GM21367 (cell line): ENCODE measurements at regions not wholly inside any gene's neighbourhood (a gene's known extent, or its start where the extent isn't known, plus 50 kb on each side); places are given as distances from the start of the nearest gene placed in this dataset.
A peak's percentile ranks its signal among the peaks of the same experiment; 100 is the strongest.

ENCODE experiments used
- ATAC-seq: cut with Tn5 transposase; IDR thresholded peaks from one replicate; pipeline ENCODE4 v1.9.1; 2021; ENCODE audit not compliant: unreplicated experiment

- no peak for ATAC-seq
These were observed 115.2 kb upstream of the KIT start for GRCh38 chr4:54542540-54543041.

GRCh38 chr4:54543088-54543795 lies 114.5 kb upstream of the KIT start:
- no peak for ATAC-seq

- no peak for ATAC-seq
These were observed 111.9 kb upstream of the KIT start for GRCh38 chr4:54545663-54546424.

GRCh38 chr4:54547299-54548097 lies 110.3 kb upstream of the KIT start:
- peak; percentile 71 for ATAC-seq

- ATAC-seq: peak; percentile 26
These were observed 109.6 kb upstream of the KIT start for GRCh38 chr4:54548098-54548620.

GRCh38 chr4:54548831-54549460 lies 108.8 kb upstream of the KIT start:
- ATAC-seq: no peak

- ATAC-seq: no peak
These were observed 107.2 kb upstream of the KIT start for GRCh38 chr4:54550395-54551171.

GRCh38 chr4:54553001-54553400 lies 104.8 kb upstream of the KIT start:
- ATAC-seq: no peak

GRCh38 chr4:54554339-54554990 lies 103.3 kb upstream of the KIT start:
- no peak for ATAC-seq

- ATAC-seq: no peak
These were observed 101.7 kb upstream of the KIT start for GRCh38 chr4:54556051-54556450.

GRCh38 chr4:54556587-54556986 lies 101.2 kb upstream of the KIT start:
- no peak for ATAC-seq

GRCh38 chr4:54558889-54559677 lies 98.7 kb upstream of the KIT start:
- ATAC-seq: no peak

GRCh38 chr4:54560513-54560912 lies 97.2 kb upstream of the KIT start:
- no peak for ATAC-seq

- no peak for ATAC-seq
These were observed 95.8 kb upstream of the KIT start for GRCh38 chr4:54561940-54562339.

GRCh38 chr4:54566608-54567007 lies 91.1 kb upstream of the KIT start:
- ATAC-seq: peak; percentile 65

- no peak for ATAC-seq
These were observed 90.4 kb upstream of the KIT start for GRCh38 chr4:54567327-54567726.

GRCh38 chr4:54568184-54568583 lies 89.6 kb upstream of the KIT start:
- ATAC-seq: no peak

- ATAC-seq: no peak
These were observed 86.9 kb upstream of the KIT start for GRCh38 chr4:54570822-54571221.
